Neural cell (in vitro differentiated cells): ENCODE measurements at regions not wholly inside any gene's neighbourhood (a gene's known extent, or its start where the extent isn't known, plus 50 kb on each side); places are given as distances from the start of the nearest gene placed in this dataset.

ENCODE experiments used
- H2AFZ ChIP-seq: fragments of 200-600, 300-800 bp; sonication (generic), shearing (Covaris generic); 2 replicates; pipeline ENCODE4 v1.6.0; 2014; ENCODE audit warnings: low read depth, mild to moderate bottlenecking, antibody characterized with exemption, low read length, moderate library complexity
- H3F3A ChIP-seq: fragments of 200-600 bp; shearing (Covaris generic); 2 replicates; pipeline ENCODE4 v1.6.1; 2016; ENCODE audit warnings: mild to moderate bottlenecking, moderate library complexity, mixed read lengths, antibody characterized with exemption, low read length; ENCODE audit not compliant: insufficient read depth, poor library complexity, severe bottlenecking
- H3K27ac ChIP-seq: fragments of 200-600, 300-800 bp; sonication (generic), shearing (Covaris generic); 2 replicates; pipeline ENCODE4 v1.5.1; 2014; ENCODE audit warnings: mild to moderate bottlenecking, low read length, moderate library complexity
- H3K27me3 ChIP-seq: fragments of 300-800, 200-600 bp; sonication (generic), shearing (Covaris generic); 2 replicates; pipeline ENCODE4 v1.6.0; 2014; ENCODE audit warnings: mild to moderate bottlenecking, low read depth, low read length, moderate library complexity; ENCODE audit not compliant: insufficient read depth
- H3K36me3 ChIP-seq: fragments of 300-800, 200-600 bp; sonication (generic), shearing (Covaris generic); 2 replicates; pipeline ENCODE4 v1.5.1; 2014; ENCODE audit warnings: mild to moderate bottlenecking, antibody characterized with exemption, low read length, moderate library complexity; ENCODE audit not compliant: insufficient read depth
- H3K4me2 ChIP-seq: fragments of 300-800, 200-600 bp; sonication (generic), shearing (Covaris generic); 2 replicates; pipeline ENCODE4 v1.6.0; 2014; ENCODE audit warnings: mild to moderate bottlenecking, low read length
- H3K4me3 ChIP-seq: fragments of 300-800, 200-600 bp; sonication (generic), shearing (Covaris generic); 2 replicates; pipeline ENCODE4 v1.5.1; 2014; ENCODE audit warnings: mild to moderate bottlenecking, low read length, moderate library complexity
- H3K79me2 ChIP-seq: fragments of 200-600 bp; shearing (Covaris generic); replicated peaks from 2 replicates; pipeline ENCODE4 v1.6.0; 2014; ENCODE audit warnings: mild to moderate bottlenecking, low read length, moderate library complexity; ENCODE audit not compliant: insufficient read depth
- H3K9ac ChIP-seq: fragments of 300-800, 200-600 bp; sonication (generic), shearing (Covaris generic); 2 replicates; pipeline ENCODE4 v1.6.1; 2016; ENCODE audit warnings: mild to moderate bottlenecking, low read length, mixed read lengths
- H3K9me2 ChIP-seq: fragments of 200-600 bp; shearing (Covaris generic); 2 replicates; pipeline ENCODE4 v1.6.1; 2016; ENCODE audit warnings: mild to moderate bottlenecking, low read length, mixed read lengths; ENCODE audit not compliant: insufficient read depth
- H3K9me3 ChIP-seq: fragments of 200-600, 300-800 bp; sonication (generic), shearing (Covaris generic); 2 replicates; pipeline ENCODE4 v1.6.1; 2016; ENCODE audit warnings: mild to moderate bottlenecking, mixed run types, low read length, moderate library complexity, mixed read lengths
- H4K20me1 ChIP-seq: fragments of 200-600 bp; shearing (Covaris generic); 2 replicates; pipeline ENCODE4 v1.6.1; 2016; ENCODE audit warnings: mild to moderate bottlenecking, mixed run types; ENCODE audit not compliant: insufficient read depth
- CTCF ChIP-seq: fragments of 450-650 bp; IDR thresholded peaks from 2 replicates; pipeline ENCODE4 v1.5.1; 2014; ENCODE audit warnings: antibody characterized with exemption, mild to moderate bottlenecking, moderate library complexity; ENCODE audit not compliant: poor library complexity, severe bottlenecking
- EP300 ChIP-seq: fragments of 450-650 bp; conservative IDR thresholded peaks from 2 replicates; pipeline ENCODE4 v1.6.1; 2014; ENCODE audit warnings: antibody characterized with exemption, mild to moderate bottlenecking, moderate library complexity; ENCODE audit not compliant: poor library complexity, severe bottlenecking
- EZH2 ChIP-seq: fragments of 200-600, 300-800 bp; shearing (Covaris generic), sonication (generic); IDR thresholded peaks from 2 replicates; pipeline ENCODE4 v1.6.1; 2014; ENCODE audit warnings: antibody characterized with exemption, low read length, borderline replicate concordance, mild to moderate bottlenecking; ENCODE audit not compliant: insufficient read depth, poor library complexity, severe bottlenecking
- MXI1 ChIP-seq: fragments of 450-650 bp; conservative IDR thresholded peaks from 2 replicates; pipeline ENCODE4 v1.6.1; 2014; ENCODE audit warnings: antibody characterized with exemption, mild to moderate bottlenecking; ENCODE audit not compliant: poor library complexity, severe bottlenecking
- POLR2AphosphoS5 ChIP-seq: IDR thresholded peaks from 2 replicates; pipeline ENCODE4 v1.6.1; 2012
- RAD21 ChIP-seq: fragments of 450-650 bp; conservative IDR thresholded peaks from 2 replicates; pipeline ENCODE4 v1.6.1; 2014; ENCODE audit warnings: antibody characterized with exemption, mild to moderate bottlenecking, moderate library complexity
- REST ChIP-seq: IDR thresholded peaks from 2 replicates; pipeline ENCODE4 v1.6.1; 2012; ENCODE audit warnings: borderline replicate concordance
- SMC3 ChIP-seq: fragments of 450-650 bp; conservative IDR thresholded peaks from 2 replicates; pipeline ENCODE4 v1.6.1; 2014; ENCODE audit warnings: antibody characterized with exemption, mild to moderate bottlenecking, moderate library complexity; ENCODE audit not compliant: poor library complexity
- TAF1 ChIP-seq: IDR thresholded peaks from 2 replicates; pipeline ENCODE4 v1.6.1; 2012; ENCODE audit warnings: low read depth

GRCh38 chr15:29921130-29921601 is 98.9 kb upstream of the TJP1 start:
- H3F3A ChIP-seq, result no peaks in the 10 kb centered on the region
- H4K20me1 ChIP-seq, result no peaks in the 10 kb centered on the region
- no peak overlapping the region for H3K27ac ChIP-seq
- no peaks in the 10 kb centered on the region for H3K27me3 ChIP-seq
- H3K79me2 ChIP-seq, result no peaks in the 10 kb centered on the region
- no peaks in the 10 kb centered on the region for H3K36me3 ChIP-seq
- H3K4me2 ChIP-seq, result no peak overlapping the region
- H3K9me3 ChIP-seq, result no peaks in the 10 kb centered on the region
- H3K4me3 ChIP-seq, result no peak overlapping the region
- H3K9ac ChIP-seq, result no peak overlapping the region
- H3K9me2 ChIP-seq, result no peaks in the 10 kb centered on the region
- no peak for TF ChIP-seq TAF1
- TF ChIP-seq CTCF, result no peak
- no peak for TF ChIP-seq POLR2AphosphoS5
- no peak for TF ChIP-seq SMC3
- TF ChIP-seq EP300, result no peak
- TF ChIP-seq RAD21, result no peak
- no peak for TF ChIP-seq EZH2
- no peak for TF ChIP-seq MXI1
- no peak for TF ChIP-seq REST
- no peak overlapping the region for H2AFZ ChIP-seq

GRCh38 chr15:29920515-29920914 is 98.2 kb upstream of the TJP1 start:
- H3K27ac ChIP-seq, result no peak overlapping the region
- H3K4me3 ChIP-seq, result no peak overlapping the region
- no peak overlapping the region for H3K9ac ChIP-seq
- H3K9me3 ChIP-seq, result no peaks in the 10 kb centered on the region
- no peaks in the 10 kb centered on the region for H4K20me1 ChIP-seq
- TF ChIP-seq CTCF, result no peak
- no peak for TF ChIP-seq SMC3
- no peak for TF ChIP-seq POLR2AphosphoS5
- no peak for TF ChIP-seq EZH2
- no peak for TF ChIP-seq EP300
- no peak for TF ChIP-seq RAD21
- TF ChIP-seq REST, result no peak
- TF ChIP-seq MXI1, result no peak
- no peaks in the 10 kb centered on the region for H3F3A ChIP-seq
- no peaks in the 10 kb centered on the region for H3K9me2 ChIP-seq
- H3K27me3 ChIP-seq, result no peaks in the 10 kb centered on the region
- no peak overlapping the region for H3K4me2 ChIP-seq
- no peak overlapping the region for H2AFZ ChIP-seq
- H3K36me3 ChIP-seq, result no peaks in the 10 kb centered on the region
- H3K79me2 ChIP-seq, result no peaks in the 10 kb centered on the region
